ENCODE measurements at regions not wholly inside any gene's neighbourhood (a gene's known extent, or its start where the extent isn't known, plus 50 kb on each side); places are given as distances from the start of the nearest gene placed in this dataset.

- CTCF ChIA-PET, result no interaction called here
- Histone ChIP-seq H3K4me1 (ENCODE audit: insufficient read depth, low read length) (no peaks in the 10 kb centered on the region), H3K27ac (ENCODE audit: low read depth, low read length) (no peak overlapping the region), H3K36me3 (ENCODE audit: insufficient read depth, low read length) (no peaks in the 10 kb centered on the region), H3K4me3 (ENCODE audit: low read length) (no peak overlapping the region), H3K9me3 (ENCODE audit: low read length) (no peaks in the 10 kb centered on the region), H3K27me3 (ENCODE audit: insufficient read depth, low read length, poor library complexity, severe bottlenecking) (no peaks in the 10 kb centered on the region)
- peaks cover 0 to 2% (median 0%) of the 10 kb centered on the region in 3 donors for H3K36me3 Mint-ChIP-seq
- POLR2A ChIA-PET, result no interaction called here
- DNase-seq, result no peak
- H3K27me3 Mint-ChIP-seq, result no peaks in the 10 kb centered on the region
- no peak overlapping the region for H3K4me3 Mint-ChIP-seq
- no peaks in the 10 kb centered on the region for H3K4me1 Mint-ChIP-seq
- peaks cover 8 to 22% (median 10%) of the 10 kb centered on the region in 5 donors for H3K9me3 Mint-ChIP-seq
- no peak overlapping the region for H3K27ac Mint-ChIP-seq
These were observed 1604.8 kb downstream of the OLFM4 start for GRCh38 chr13:54633456-54633855.

GRCh38 chr13:54636231-54636630, 1607.6 kb downstream of the OLFM4 start:
- H3K4me3 Mint-ChIP-seq, result no peak overlapping the region
- no peak overlapping the region for H3K4me3 ChIP-seq (ENCODE audit: low read length)
- ChIA-PET POLR2A (no interaction called here), CTCF (no interaction called here)
- no peaks in the 10 kb centered on the region for H3K4me1 Mint-ChIP-seq
- H3K9me3 Mint-ChIP-seq, result peaks cover 8 to 32% (median 12%) of the 10 kb centered on the region in 5 donors
- H3K27ac Mint-ChIP-seq, result no peak overlapping the region
- DNase-seq, result no peak
- H3K27me3 ChIP-seq (ENCODE audit: insufficient read depth, low read length, poor library complexity, severe bottlenecking), result no peaks in the 10 kb centered on the region
- no peak overlapping the region for H3K27ac ChIP-seq (ENCODE audit: low read depth, low read length)
- no peaks in the 10 kb centered on the region for H3K4me1 ChIP-seq (ENCODE audit: insufficient read depth, low read length)
- H3K27me3 Mint-ChIP-seq, result no peaks in the 10 kb centered on the region
- H3K9me3 ChIP-seq (ENCODE audit: low read length), result no peaks in the 10 kb centered on the region
- H3K36me3 ChIP-seq (ENCODE audit: insufficient read depth, low read length), result no peaks in the 10 kb centered on the region
- H3K36me3 Mint-ChIP-seq, result peaks cover 0 to 2% (median 0%) of the 10 kb centered on the region in 3 donors

- H3K27ac ChIP-seq (ENCODE audit: low read depth, low read length), result no peak overlapping the region
- POLR2A ChIA-PET, result no interaction called here
- no peaks in the 10 kb centered on the region for H3K27me3 ChIP-seq (ENCODE audit: insufficient read depth, low read length, poor library complexity, severe bottlenecking)
- CTCF ChIA-PET, result no interaction called here
- H3K4me3 Mint-ChIP-seq, result no peak overlapping the region
- no peaks in the 10 kb centered on the region for H3K36me3 ChIP-seq (ENCODE audit: insufficient read depth, low read length)
- no peak overlapping the region for H3K27ac Mint-ChIP-seq
- no peaks in the 10 kb centered on the region for H3K27me3 Mint-ChIP-seq
- DNase-seq, result no peak
- no peaks in the 10 kb centered on the region for H3K36me3 Mint-ChIP-seq
- H3K4me3 ChIP-seq (ENCODE audit: low read length), result no peak overlapping the region
- H3K9me3 Mint-ChIP-seq, result peaks cover 4 to 29% (median 12%) of the 10 kb centered on the region in 5 donors
- no peaks in the 10 kb centered on the region for H3K4me1 Mint-ChIP-seq
- no peaks in the 10 kb centered on the region for H3K9me3 ChIP-seq (ENCODE audit: low read length)
- H3K4me1 ChIP-seq (ENCODE audit: insufficient read depth, low read length), result no peaks in the 10 kb centered on the region
These were observed 1608.8 kb downstream of the OLFM4 start for GRCh38 chr13:54637366-54637765.

GRCh38 chr13:54640719-54641118, 1612.1 kb downstream of the OLFM4 start:
- ChIA-PET POLR2A (no interaction called here), CTCF (no interaction called here)
- Histone ChIP-seq H3K9me3 (ENCODE audit: low read length) (no peaks in the 10 kb centered on the region), H3K27ac (ENCODE audit: low read depth, low read length) (no peak overlapping the region), H3K4me1 (ENCODE audit: insufficient read depth, low read length) (no peaks in the 10 kb centered on the region), H3K27me3 (ENCODE audit: insufficient read depth, low read length, poor library complexity, severe bottlenecking) (no peaks in the 10 kb centered on the region), H3K36me3 (ENCODE audit: insufficient read depth, low read length) (no peaks in the 10 kb centered on the region), H3K4me3 (ENCODE audit: low read length) (no peak overlapping the region)
- peaks cover 5 to 26% (median 16%) of the 10 kb centered on the region in 5 donors for H3K9me3 Mint-ChIP-seq
- no peaks in the 10 kb centered on the region for H3K27me3 Mint-ChIP-seq
- no peak overlapping the region for H3K4me3 Mint-ChIP-seq
- no peak for DNase-seq
- peaks cover 0 to 2% (median 0%) of the 10 kb centered on the region in 3 donors for H3K36me3 Mint-ChIP-seq
- H3K27ac Mint-ChIP-seq, result no peak overlapping the region
- H3K4me1 Mint-ChIP-seq, result no peaks in the 10 kb centered on the region

GRCh38 chr13:54643863-54644262, 1615.2 kb downstream of the OLFM4 start:
- no peaks in the 10 kb centered on the region for H3K4me1 Mint-ChIP-seq
- Histone ChIP-seq H3K27me3 (ENCODE audit: insufficient read depth, low read length, poor library complexity, severe bottlenecking) (no peaks in the 10 kb centered on the region), H3K4me1 (ENCODE audit: insufficient read depth, low read length) (no peaks in the 10 kb centered on the region), H3K36me3 (ENCODE audit: insufficient read depth, low read length) (no peaks in the 10 kb centered on the region), H3K9me3 (ENCODE audit: low read length) (no peaks in the 10 kb centered on the region), H3K4me3 (ENCODE audit: low read length) (no peak overlapping the region), H3K27ac (ENCODE audit: low read depth, low read length) (no peak overlapping the region)
- no peak for DNase-seq
- peaks cover 0 to 2% (median 0%) of the 10 kb centered on the region in 3 donors for H3K36me3 Mint-ChIP-seq
- no peak overlapping the region for H3K27ac Mint-ChIP-seq
- POLR2A ChIA-PET, result no interaction called here
- H3K9me3 Mint-ChIP-seq, result peaks cover 2 to 40% (median 8%) of the 10 kb centered on the region in 5 donors
- H3K4me3 Mint-ChIP-seq, result no peak overlapping the region
- H3K27me3 Mint-ChIP-seq, result no peaks in the 10 kb centered on the region
- CTCF ChIA-PET, result no interaction called here

- no peaks in the 10 kb centered on the region for H3K4me1 Mint-ChIP-seq
- POLR2A ChIA-PET, result no interaction called here
These were observed 1618.7 kb downstream of the OLFM4 start for GRCh38 chr13:54647275-54647674.

GRCh38 chr13:54657588-54657987, 1629.0 kb downstream of the OLFM4 start:
- no peak overlapping the region for H3K4me3 ChIP-seq (ENCODE audit: low read length)
- no peaks in the 10 kb centered on the region for H3K36me3 Mint-ChIP-seq
- no peaks in the 10 kb centered on the region for H3K27me3 ChIP-seq (ENCODE audit: insufficient read depth, low read length, poor library complexity, severe bottlenecking)
- H3K27me3 Mint-ChIP-seq, result no peaks in the 10 kb centered on the region
- no peaks in the 10 kb centered on the region for H3K9me3 ChIP-seq (ENCODE audit: low read length)
- H3K27ac ChIP-seq (ENCODE audit: low read depth, low read length), result no peak overlapping the region
- H3K4me3 Mint-ChIP-seq, result no peak overlapping the region
- no peaks in the 10 kb centered on the region for H3K36me3 ChIP-seq (ENCODE audit: insufficient read depth, low read length)
- DNase-seq, result no peak
- H3K4me1 ChIP-seq (ENCODE audit: insufficient read depth, low read length), result no peaks in the 10 kb centered on the region
- POLR2A ChIA-PET, result no interaction called here
- no peaks in the 10 kb centered on the region for H3K4me1 Mint-ChIP-seq
- CTCF ChIA-PET, result no interaction called here
- H3K27ac Mint-ChIP-seq, result no peak overlapping the region
- H3K9me3 Mint-ChIP-seq, result peaks cover 0 to 19% (median 10%) of the 10 kb centered on the region in 5 donors

More at GRCh38 chr13:54647275-54647674, 1618.7 kb downstream of the OLFM4 start:
- H3K27ac ChIP-seq (ENCODE audit: low read depth, low read length), result no peak overlapping the region
- no peaks in the 10 kb centered on the region for H3K4me1 ChIP-seq (ENCODE audit: insufficient read depth, low read length)
- Mint-ChIP-seq H3K4me3 (no peak overlapping the region), H3K27me3 (no peaks in the 10 kb centered on the region), H3K27ac (no peak overlapping the region), H3K9me3 (peaks cover 2 to 29% (median 8%) of the 10 kb centered on the region in 5 donors), H3K36me3 (peaks cover 0 to 2% (median 0%) of the 10 kb centered on the region in 3 donors)
- H3K27me3 ChIP-seq (ENCODE audit: insufficient read depth, low read length, poor library complexity, severe bottlenecking), result no peaks in the 10 kb centered on the region
- H3K9me3 ChIP-seq (ENCODE audit: low read length), result no peaks in the 10 kb centered on the region
- CTCF ChIA-PET, result no interaction called here
- no peak overlapping the region for H3K4me3 ChIP-seq (ENCODE audit: low read length)
- no peak for DNase-seq
- no peaks in the 10 kb centered on the region for H3K36me3 ChIP-seq (ENCODE audit: insufficient read depth, low read length)

- Histone ChIP-seq H3K27me3 (ENCODE audit: insufficient read depth, low read length, poor library complexity, severe bottlenecking) (no peaks in the 10 kb centered on the region), H3K4me3 (ENCODE audit: low read length) (no peak overlapping the region), H3K27ac (ENCODE audit: low read depth, low read length) (no peak overlapping the region), H3K9me3 (ENCODE audit: low read length) (no peaks in the 10 kb centered on the region), H3K36me3 (ENCODE audit: insufficient read depth, low read length) (no peaks in the 10 kb centered on the region), H3K4me1 (ENCODE audit: insufficient read depth, low read length) (no peaks in the 10 kb centered on the region)
- Mint-ChIP-seq H3K4me1 (no peaks in the 10 kb centered on the region), H3K27me3 (no peaks in the 10 kb centered on the region), H3K4me3 (no peak overlapping the region), H3K9me3 (peaks cover 0 to 19% (median 13%) of the 10 kb centered on the region in 5 donors), H3K27ac (no peak overlapping the region), H3K36me3 (no peaks in the 10 kb centered on the region)
- POLR2A ChIA-PET, result no interaction called here
- CTCF ChIA-PET, result no interaction called here
- no peak for DNase-seq
These were observed 1630.2 kb downstream of the OLFM4 start for GRCh38 chr13:54658771-54659170.

GRCh38 chr13:54660277-54660676, 1631.7 kb downstream of the OLFM4 start:
- Histone ChIP-seq H3K4me1 (ENCODE audit: insufficient read depth, low read length) (no peaks in the 10 kb centered on the region), H3K27me3 (ENCODE audit: insufficient read depth, low read length, poor library complexity, severe bottlenecking) (no peaks in the 10 kb centered on the region), H3K36me3 (ENCODE audit: insufficient read depth, low read length) (no peaks in the 10 kb centered on the region), H3K27ac (ENCODE audit: low read depth, low read length) (no peak overlapping the region), H3K4me3 (ENCODE audit: low read length) (no peak overlapping the region), H3K9me3 (ENCODE audit: low read length) (no peaks in the 10 kb centered on the region)
- ChIA-PET POLR2A (no interaction called here), CTCF (no interaction called here)
- Mint-ChIP-seq H3K4me3 (no peak overlapping the region), H3K36me3 (no peaks in the 10 kb centered on the region), H3K27me3 (no peaks in the 10 kb centered on the region), H3K9me3 (peaks cover 0 to 19% (median 13%) of the 10 kb centered on the region in 5 donors), H3K4me1 (no peaks in the 10 kb centered on the region), H3K27ac (no peak overlapping the region)
- no peak for DNase-seq

Data from CD8-positive, alpha-beta memory T cell (primary cell).